ENCODE measurements at regions not wholly inside any gene's neighbourhood (a gene's known extent, or its start where the extent isn't known, plus 50 kb on each side); places are given as distances from the start of the nearest gene placed in this dataset.

DNA sequence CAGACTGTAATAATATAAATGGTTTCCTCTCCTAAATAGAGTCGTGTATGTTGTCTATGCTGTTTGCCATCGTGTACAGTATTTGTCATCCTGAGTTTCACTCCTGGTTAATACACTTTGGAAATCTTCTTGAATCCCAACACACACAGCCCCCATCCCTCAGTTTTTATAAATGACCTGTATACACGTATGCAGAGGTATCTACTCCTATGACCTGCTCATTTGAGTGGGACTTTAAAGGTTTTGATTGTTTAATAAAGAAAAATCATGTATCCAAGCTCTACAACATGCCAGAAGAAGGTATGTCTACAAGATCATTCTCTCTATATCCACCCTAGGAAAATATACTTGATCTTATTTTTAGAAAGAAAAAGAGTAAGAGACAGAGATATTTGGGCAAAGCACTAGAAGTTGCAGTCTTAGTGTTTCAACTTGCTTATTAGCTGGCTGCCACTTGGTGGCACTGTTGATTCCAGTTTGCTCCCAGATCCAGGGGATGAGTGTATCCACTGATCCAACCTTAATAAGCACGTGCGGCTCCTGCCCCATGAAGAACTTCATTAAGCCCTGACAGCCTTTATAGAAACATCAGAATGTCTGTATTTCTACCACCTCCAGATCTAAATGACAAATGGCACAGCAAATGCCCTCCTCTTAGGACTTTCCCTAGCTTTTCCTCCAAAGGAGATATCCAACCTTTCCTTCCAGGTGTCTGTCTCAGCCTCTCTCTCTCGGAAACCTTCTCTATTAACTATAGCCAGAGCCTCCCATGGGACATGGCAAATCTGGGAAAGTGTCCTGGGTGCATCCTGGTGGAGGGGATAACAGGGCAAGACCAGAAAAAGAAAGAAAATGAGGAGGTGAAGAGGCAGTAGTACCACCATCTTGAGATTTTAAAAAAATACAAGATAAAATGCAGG is 181.6 kb upstream of the NEBL start:
- peak; percentile 18 for FAIRE-seq

DNA sequence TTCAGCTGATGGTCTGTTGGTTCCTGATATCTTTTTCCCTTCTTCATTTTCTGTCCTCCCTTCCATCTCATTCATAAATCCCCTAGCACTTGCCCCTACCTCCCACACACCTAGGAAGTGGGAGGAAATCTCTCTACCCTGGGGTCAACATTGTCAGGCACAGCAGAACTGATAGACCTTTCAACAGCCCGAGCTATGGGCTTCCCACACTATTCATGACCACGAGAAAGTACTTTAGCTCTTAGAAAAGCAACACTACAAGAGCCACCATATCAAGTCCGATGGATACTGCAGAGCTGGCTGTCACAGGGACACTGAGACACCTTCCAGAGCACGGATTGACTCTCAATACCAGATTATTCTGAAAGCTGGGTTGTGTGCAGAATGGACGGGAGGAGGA is 180.6 kb upstream of the NEBL start:
- FAIRE-seq: no peak

DNA sequence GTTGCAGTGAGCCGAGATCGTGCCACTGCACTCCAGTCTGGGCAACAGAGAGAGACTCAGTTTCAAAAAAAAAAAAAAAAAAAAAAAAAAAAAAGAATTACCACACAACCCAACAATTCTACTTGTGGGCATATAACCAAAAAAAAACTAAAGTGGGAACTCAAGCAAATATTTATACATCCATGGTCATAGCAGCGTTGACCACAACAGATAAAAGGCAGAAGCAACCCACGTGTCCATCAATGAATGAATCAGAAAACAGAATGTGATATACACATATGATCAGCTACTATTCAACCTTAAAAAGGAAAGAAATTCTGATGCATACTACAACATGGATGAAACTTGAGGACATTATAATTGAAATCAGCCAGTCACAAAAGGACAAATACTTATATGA is 179.3 kb upstream of the NEBL start:
- no peak for FAIRE-seq

- FAIRE-seq: no peak
Measured at GRCh38 chr10:21075880-21076279, 178.8 kb upstream of the NEBL start.

- FAIRE-seq: no peak
Measured at GRCh38 chr10:21071001-21071673, 174.0 kb upstream of the NEBL start.

- FAIRE-seq: no peak
Measured at GRCh38 chr10:21069929-21070700, 173.0 kb upstream of the NEBL start.

- no peak for FAIRE-seq
Measured at GRCh38 chr10:21069278-21069677, 172.2 kb upstream of the NEBL start.

DNA sequence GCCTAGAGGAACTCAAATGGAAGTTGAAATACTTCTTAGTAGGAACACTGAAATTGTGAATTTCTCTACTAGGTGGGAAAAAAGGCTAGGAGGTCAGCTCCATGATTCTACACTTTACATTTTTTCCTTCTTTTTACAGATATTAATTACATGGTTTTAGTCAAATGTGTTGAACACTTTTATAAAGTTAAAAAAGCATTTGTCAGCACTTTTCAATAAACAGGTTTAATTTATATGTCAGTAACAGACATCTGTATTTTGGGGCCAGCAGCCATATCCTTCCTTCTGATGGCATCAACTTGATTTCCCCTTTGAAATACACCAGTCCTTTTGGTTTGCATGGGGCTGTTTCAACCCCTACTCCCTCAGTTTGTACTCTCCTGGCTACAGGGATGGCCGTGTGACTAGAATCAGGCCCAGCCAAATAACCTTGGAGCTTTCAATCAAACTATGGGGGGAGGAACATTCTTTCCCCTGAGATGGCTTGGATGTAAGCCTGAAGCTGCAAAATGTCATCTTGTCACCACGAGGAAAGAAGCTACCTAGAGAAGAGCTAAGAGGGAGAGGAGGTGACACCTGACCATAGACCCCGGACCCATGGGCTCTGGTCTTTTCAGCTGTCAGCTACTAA is 171.0 kb upstream of the NEBL start:
- no peak for FAIRE-seq

- no peak for FAIRE-seq
Measured at GRCh38 chr10:21065621-21066248, 168.6 kb upstream of the NEBL start.

- FAIRE-seq: no peak
Measured at GRCh38 chr10:21061982-21062381, 164.9 kb upstream of the NEBL start.

DNA sequence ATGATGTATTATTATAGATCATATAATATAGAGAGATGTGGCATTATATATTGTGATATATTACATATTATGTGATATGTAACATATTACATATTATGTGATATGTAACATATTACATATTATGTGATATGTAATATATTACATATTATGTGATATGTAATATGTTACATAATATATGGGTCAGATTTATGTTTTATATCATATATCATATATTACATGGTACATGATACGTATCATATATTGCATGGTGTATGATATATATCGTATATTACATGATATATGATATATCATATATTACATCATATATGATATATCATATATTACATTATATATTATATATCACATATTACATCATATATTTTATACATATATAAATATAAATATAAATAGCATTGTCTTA is 164.1 kb upstream of the NEBL start:
- FAIRE-seq: peak; percentile 88

- no peak for FAIRE-seq
Measured at GRCh38 chr10:21060626-21061025, 163.5 kb upstream of the NEBL start.

GRCh38 chr10:21057989-21058388 is 160.9 kb upstream of the NEBL start:
- no peak for FAIRE-seq

DNA sequence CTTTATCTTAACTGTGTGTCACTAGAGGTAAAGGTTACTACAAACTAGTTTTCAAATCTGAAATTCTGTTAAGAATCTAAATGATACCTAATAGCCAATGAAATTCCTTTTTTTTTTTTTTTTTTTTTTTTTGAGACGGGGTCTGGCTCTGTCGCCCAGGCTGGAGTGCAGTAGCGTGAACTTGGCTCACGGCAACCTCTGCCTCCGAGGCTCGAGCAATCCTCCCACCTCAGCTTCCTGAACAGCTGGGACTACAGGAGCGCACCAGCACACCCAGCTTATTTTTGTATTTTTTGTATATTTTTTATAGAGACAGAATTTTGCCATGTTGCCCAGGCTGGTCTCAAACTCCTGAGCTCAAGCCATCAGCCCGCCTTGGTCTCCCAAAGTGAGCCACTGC is 160.3 kb upstream of the NEBL start:
- FAIRE-seq: no peak

GRCh38 chr10:21056461-21056860 is 159.3 kb upstream of the NEBL start:
- no peak for FAIRE-seq

- FAIRE-seq: no peak
Measured at GRCh38 chr10:21055339-21056135, 158.4 kb upstream of the NEBL start.

DNA sequence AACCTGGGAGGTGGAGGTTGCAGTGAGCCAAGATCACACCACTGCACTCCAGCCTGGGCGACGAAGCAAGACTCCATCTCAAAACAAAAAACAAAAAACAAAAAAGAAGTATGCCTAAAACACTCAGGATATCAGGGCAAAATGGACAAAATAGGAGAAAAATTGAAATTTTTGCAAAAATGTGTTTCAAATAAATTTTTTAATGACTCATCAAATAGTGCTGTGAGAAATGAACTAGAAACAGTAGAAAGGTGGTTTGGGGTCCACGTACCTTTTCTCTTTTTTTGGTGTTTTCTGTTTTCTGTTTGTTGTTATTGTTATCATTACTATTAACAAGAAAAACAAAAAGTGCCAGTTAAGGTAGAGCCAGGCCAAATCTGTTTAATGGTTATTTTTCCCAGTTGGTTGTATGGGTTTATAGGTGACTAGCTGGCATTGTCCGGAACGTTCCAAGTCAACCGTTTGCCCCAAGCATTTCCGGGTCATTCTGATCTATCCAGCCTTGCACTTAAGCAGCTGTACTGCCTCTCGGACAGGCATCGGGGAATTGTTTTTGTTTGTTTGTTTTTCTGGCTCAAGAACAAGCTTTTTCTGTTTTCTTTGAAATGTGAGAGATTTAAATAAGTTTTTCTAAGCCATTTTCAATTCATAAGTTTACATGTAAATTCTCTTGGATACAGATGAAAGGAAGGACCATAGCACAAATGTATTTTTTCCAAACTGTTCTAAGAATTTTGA is 157.0 kb upstream of the NEBL start:
- no peak for FAIRE-seq

GRCh38 chr10:21052709-21053104 is 155.6 kb upstream of the NEBL start:
- FAIRE-seq: no peak

DNA sequence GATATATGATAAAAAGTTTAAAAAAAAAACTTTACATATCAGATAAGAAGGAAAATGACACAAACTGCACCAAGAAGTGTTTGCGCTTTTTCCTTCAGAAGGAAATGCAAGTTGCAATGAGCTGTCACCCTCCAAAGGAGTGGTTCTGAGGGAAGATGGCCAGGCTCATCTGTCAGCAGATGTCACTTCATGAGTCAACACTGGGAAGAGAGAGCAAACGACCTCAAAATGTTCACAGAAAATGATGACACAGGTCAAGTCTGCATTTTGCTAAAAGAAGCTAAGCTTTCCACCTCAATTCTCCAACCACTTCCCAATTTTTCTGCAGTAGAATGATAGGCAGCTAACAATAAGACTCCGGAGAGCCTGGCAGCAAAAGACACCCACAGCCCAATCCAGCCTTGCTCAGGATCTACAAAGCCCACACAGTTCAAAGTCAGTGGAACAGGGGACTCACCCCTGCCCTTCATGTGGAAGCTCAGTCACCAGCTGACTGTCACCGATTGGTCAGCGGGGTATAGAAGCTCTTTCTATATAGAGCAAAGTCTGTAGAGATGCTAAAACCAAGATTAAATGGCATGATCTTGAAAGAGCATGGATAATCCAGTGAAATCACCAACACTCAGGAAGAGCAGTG is 155.1 kb upstream of the NEBL start:
- FAIRE-seq: no peak

- no peak for FAIRE-seq
Measured at GRCh38 chr10:21049482-21049881, 152.4 kb upstream of the NEBL start.
